ENCODE measurements at regions not wholly inside any gene's neighbourhood (a gene's known extent, or its start where the extent isn't known, plus 50 kb on each side); places are given as distances from the start of the nearest gene placed in this dataset.

DNA sequence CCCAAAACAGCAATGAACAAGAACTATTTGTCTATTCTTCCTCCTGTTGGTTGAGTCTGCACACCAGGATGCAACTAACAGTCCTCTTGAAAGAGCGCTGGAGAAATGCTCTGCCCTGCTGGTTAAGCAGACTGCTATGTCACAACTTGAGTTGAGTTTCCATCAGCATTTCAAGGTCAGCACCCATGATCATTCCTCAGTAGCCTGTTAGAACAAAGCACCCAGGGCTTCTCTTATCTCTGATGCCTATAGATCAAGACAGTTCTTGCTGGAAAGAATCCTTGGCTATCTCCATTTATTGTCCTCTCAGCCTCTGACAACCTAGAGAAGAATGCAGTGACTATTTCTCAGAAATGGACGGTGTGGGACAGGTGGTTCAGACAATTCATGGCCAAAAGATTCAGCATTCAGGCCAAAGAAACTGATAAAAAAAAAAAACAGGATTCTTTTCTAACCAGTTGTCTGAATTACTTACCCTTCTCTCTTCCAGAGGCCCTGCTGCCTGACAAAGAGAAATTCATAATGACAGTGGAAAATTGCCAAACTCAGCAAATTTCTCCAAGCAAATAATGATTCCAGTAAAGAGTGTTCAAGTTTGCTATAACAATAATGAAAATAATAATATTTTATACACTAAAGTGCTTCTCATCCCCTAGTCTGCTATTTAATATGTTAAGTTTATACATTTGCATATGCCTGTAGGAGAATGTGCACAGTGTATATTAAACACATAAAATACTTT lies 306.7 kb downstream of the EMP1 start:
- no peak for DNase-seq (ENCODE audit: low spot score)

DNA sequence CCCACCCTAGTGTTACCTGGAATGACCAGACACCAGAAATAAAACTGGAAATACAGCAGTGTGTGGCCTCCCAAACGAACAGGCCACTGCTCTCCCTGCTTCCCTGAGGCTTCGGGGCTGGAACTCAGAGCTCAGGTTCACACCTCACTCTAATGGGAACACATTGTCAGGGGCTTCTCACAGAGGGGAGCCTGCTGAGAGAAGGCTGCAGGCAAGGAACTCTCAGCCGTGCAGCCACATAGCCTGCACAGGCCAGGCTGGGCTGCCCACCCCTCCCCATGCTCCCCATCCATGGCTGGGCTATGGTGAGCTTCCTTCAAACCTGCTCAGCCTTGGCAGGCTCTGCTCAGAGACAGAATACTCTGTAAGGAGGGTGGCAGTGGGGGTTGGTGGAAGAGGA lies 302.5 kb downstream of the EMP1 start:
- no peak for DNase-seq (ENCODE audit: low spot score)

DNA sequence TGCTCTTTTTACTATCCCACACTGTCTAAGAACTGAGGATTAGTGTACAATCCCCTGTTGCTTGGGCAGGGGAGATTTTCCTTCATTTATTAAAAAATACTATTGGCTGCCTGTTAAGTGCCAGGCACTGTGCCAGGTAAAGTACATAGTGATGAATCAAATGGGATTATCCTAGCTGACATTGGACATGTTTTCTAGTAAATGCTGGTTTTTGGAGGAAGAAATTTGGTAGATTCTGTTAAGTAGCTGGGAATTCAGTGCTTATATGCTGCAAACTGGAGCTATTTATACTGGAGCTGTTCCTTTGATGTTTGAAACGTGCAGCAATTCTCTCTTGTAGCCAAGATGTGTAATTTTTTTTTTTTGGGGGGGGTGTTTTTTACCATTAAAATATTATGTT lies 299.6 kb downstream of the EMP1 start:
- DNase-seq (ENCODE audit: low spot score) = no peak

DNA sequence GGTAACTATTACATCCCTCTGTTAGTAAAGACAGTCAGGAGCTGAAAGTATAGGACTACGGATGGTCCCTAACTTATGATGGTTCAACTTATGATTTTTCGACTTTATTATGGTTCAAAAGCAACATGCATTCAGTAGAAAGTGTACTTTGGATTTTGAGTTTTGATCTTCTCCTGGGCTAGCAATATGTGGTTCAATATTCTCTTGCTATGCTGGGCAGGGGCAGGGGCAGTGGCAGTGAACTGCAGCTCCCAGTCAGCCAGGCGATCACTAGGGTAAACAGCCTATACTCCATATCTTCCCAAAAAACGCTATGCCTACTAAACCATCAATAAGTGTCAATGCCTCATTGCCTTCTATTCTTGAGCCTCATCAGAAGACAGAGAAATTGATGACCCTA lies 292.7 kb downstream of the EMP1 start:
- DNase-seq (ENCODE audit: low spot score) = no peak

DNA sequence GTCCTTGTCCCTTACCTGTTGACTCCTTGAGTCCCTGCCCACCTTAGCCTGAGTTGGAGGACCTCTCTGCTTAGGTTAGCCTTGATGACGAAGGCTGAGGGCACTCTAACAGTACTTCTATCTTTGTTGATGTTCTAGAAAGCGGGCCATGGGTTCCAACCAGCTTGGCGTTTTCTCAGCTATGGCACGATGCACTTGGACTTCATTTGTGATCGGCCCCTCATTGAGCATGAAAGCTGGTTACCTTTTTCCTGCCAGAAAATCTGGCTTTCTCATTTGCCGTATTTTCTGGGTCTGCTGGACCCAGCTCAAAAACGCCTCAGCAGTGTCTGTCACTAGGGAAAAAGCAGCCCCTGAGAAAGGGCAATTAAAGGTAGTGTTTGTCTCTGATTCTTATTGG lies 290.8 kb downstream of the EMP1 start:
- no peak for DNase-seq (ENCODE audit: low spot score)

DNA sequence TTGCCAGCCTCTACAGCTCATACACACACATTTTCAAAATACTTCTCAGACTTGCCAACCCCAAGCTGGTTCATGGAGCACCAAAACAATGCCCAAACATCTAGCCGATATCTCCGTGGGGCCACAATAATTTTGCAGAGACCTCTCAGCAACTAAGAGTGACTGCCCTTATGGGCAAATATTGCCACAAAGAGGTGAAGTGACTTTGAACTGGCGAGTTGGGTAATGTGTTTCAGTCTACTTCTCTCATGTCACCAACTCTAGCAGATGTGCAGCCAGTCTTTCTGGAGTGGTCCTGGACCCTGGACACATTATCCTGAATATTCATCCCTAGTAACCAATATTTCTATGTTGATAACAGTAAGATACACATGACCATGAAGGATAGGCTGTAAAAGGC lies 290.3 kb downstream of the EMP1 start:
- no peak for DNase-seq (ENCODE audit: low spot score)

DNA sequence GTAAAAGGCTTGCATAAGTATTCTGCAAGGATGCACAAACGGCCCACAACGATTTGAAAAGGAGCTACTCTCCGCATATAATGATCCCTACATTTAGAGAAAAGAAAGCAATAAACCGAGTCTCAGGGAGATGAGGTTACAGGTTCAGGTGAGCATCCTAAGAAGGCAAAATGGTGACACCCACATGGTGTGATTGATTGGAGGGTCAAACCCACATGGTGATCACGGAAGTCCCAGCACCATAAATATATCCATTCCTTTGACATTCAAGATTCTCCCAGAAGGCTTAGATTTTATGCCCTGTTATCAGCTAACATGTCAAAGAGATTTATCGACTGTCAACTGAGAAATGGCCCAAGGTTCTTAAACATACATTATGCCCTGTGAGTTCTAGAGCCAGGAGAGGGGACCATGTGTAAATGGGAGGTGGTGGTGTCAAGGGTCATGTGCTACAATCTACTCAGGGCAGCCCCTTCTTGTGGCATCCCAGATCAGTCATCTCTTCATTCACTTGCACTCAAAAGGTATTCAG lies 282.2 kb downstream of the EMP1 start:
- no peak for DNase-seq (ENCODE audit: low spot score)

DNA sequence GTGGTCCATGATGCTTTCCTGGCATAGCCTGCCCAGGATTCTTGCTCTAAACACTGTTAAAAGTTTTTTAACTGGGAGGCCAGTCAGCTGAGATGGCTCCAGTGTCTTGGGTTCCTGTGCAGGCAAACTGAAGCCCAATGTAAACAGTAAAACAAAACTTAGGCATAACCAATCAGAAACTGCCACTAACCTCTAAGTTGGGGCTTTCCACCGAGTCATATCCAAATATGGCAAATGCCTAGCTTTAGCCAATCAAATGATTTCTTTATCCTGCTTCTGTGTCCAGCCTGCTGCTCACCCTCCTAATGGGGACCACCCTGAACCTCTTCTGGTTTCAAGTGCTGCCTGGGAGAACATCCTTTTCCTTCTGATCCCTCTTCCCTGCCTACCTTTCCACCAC lies 277.9 kb downstream of the EMP1 start:
- DNase-seq (ENCODE audit: low spot score) = no peak

DNA sequence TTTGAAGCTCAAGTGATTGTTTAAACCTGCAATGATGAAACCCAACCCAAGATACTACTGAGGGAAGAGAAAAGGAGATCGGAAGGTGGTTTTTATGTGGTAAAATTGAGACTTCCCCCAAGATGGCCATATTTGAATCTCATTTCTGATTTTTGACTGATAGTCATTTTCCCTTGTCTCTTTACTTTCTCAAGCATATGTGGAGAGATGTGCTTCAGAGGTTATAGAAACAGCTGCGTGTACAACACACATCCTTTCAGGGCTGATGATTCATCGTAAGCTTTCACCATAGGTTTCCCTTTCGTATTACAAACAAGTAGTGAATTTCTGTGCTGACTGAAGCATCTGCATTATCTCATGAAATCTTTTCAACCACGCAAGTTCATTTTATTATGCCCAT lies 276.2 kb downstream of the EMP1 start:
- no peak for DNase-seq (ENCODE audit: low spot score)

DNA sequence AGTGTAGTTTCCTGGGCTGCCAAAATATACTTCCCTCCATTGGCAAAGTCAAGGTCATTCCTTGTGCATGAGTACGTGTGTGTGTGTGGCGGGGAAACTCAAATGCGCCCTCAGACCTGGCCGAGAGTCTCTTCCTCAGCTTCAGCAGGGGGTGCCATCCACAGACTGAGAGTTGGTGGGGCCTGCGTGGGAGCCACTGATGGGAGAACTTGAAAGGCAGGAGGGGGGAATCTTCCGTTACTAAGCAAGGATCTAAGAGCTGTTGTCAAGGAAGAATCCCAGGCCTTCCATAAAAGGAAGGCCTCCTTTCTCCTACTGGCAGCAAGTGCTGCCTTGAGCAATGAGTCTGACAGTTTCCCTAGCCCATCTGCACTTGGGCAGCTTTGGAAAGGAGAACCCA lies 274.9 kb downstream of the EMP1 start:
- no peak for DNase-seq (ENCODE audit: low spot score)

DNA sequence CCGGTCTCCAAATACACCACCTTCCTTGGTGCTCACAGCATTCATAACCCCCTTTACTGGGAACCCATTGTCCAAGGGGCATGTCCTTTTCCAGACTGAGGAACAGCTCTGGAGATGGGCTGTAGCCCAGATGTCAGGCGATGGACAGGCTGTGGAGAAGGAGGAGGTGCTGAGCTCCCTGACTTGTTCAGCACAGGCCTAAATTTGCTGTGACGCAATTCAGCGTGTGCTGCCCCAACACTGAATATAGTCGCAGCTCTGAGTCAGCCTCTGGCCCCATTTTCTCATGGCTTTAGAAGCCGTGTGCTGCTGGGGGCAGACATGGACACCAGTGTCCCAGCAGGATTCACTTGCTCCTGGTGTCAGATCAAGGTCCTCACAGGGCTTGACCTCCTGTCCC lies 269.1 kb downstream of the EMP1 start:
- DNase-seq (ENCODE audit: low spot score) = no peak

DNA sequence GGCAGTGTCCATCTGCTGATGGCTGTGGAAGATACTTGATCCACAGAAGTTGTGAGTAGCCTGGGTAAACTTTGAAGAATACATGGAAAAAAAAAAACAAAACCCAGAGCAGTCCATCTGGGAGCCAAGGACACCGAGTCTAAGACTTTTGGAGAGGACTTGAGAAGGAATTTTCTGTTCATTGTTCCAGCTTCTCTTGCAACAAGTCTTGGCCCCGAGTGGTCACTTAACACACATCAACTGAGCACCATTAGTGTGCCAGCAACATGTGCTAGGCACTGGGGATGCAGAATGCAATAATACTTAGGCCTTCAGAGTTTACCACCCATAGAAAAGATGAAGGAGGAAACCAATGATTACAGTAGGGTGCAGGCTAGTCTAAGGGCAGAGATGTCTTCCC lies 266.7 kb downstream of the EMP1 start:
- DNase-seq (ENCODE audit: low spot score) = no peak

DNA sequence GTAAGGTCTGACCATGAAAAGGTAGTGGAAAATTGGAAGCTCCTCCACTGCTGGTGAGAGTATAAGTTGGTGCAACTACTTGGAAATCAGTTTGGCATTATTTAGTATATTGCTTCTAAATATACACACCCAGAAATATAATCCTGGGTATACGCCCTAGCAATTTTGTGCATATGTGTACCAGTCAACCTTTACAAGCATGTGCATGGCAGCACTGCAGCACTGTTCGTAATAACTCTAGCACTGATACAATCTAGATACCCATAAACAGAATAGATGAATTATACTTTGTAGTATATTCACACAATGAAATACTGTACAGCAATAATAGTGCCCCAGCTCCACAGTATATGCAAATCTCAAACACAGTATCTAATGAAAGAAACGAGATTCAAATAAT lies 265.9 kb downstream of the EMP1 start:
- DNase-seq (ENCODE audit: low spot score) = no peak

DNA sequence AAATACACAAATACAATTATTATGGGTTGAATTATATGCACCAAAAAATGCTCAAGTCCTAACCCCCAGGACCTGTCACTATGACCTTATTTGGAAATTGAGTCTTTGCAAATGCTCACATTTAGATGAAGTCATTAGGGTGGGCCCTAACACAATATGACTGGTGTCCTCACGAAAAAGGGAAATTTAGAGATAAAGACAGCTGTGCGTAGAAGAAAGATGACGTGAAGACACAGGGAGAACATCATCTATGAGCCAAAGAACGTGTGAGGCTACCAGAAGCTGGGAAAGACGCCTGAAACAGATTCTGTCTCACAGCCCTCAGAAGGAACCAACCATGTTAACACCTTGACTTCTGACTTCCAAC lies 259.2 kb downstream of the EMP1 start:
- no peak for DNase-seq (ENCODE audit: low spot score)

DNA sequence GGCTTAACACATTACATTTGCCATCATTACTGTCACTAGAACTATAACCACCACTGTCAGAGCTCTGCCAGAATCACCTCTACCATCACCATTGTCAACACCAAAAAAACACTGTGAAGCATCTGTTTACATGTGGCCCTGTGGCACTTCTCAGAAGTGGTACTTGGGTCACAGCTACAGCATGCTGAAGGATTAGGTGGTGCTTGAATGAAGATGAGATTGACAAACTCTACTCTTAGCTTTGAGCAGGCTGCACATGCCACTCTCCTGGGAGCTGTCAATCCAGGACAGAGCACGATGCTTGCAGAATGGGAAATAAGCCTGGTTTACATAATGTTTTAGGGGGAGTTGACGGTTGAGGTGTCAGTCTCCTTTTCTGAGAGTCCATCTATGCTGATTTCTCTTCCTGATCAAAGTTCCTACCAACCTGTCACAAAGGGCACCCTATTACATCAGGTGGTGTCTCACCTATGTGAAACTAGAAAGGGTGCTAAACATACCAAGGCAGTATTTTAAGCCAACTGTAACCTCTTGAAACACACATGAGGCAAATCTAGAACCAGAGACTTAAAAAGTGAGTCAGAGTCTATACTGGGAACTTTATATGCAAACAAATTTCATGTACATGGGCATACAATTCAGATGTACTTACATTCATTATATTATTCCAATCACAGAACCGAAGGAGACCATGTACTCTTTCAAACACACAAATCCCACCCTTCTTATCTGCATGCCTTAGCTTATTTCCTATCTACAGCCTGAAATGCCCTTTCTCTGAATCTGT lies 258.7 kb downstream of the EMP1 start:
- no peak for DNase-seq (ENCODE audit: low spot score)

DNA sequence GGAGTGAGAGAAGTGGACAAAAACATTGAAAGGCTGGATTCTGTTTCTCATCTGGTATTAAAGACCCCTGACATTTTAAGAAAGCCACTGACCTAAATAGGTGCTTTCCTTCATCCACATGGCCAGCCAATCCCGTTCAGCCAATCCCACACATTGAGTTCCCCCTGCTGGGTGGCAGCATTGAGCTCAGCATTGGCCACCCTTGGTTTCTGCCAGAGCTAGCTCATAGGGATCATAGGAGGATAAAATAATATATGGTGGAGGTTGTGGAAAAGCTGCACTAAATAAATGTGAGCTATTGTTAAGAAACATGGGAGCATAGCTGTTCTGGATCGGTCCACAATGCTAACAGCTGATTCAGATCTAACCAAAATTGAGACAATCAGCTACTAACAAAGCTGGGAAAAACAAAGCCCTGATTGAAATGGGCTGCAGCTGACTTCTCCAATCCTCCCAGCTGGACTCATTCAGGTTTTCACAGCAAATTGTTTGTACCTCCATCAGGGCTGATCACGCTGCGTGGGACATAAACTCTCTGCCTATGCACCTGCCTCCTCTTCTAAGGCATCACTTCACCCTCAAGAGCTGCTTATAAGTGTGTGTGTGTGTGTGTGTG lies 256.5 kb downstream of the EMP1 start:
- DNase-seq (ENCODE audit: low spot score) = no peak

DNA sequence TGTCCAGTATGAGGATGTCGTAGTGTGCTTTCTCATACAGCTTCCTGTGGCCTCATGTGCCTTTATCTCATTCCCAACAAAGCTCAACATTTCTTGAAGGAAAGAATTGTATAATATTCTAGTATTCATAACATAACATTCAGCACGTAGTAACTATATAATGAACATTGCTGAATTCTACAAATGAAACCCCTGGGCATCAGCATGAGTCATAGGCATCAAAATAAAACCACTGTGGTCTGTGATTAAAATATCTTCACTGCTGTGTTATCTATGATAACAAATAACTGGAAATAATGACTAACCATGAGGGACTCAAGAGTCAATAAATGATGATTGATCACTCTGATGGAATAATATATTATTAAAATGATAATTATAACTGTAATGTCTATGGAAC lies 255.2 kb downstream of the EMP1 start:
- DNase-seq (ENCODE audit: low spot score) = no peak

DNA sequence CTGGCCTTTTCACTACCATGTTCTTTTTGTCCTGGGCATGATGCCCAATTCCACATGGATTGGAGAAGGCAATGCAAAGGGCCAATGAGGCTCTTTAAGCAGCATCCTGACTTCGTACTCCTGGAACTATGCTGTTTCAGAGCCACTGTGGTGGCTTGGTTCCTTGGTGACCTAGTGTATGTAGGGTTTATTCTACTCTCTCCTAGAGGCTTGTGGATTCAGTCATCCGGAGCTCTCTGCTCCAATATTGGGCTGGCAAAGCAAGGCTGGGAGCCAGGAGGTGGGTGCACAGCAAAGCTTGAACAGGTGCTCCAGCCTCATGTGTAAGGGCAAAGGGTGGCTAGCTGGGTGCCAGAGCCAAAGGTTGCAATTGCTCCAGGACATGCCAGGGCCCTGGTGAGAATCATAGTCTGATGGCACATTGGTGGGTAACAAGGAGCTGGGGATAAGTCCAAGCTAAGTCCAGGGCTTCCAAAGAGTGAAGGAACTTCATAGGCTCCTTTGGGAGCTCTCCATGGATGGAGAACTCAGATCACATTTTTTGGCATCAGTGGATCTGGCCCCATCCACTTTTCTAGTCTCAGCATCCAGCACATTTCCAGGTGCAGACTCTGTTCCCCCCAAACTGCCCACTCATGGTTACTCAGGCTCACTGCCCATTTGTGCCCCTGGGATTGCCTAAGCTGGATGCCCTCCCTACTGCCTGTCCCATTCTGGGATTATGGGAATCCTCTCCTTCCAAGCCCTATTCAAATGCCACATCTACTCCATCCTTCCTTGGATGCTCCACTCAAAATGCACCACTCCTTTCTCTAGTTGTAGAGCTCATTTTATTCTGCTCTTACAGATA lies 253.9 kb downstream of the EMP1 start:
- DNase-seq (ENCODE audit: low spot score) = no peak

DNA sequence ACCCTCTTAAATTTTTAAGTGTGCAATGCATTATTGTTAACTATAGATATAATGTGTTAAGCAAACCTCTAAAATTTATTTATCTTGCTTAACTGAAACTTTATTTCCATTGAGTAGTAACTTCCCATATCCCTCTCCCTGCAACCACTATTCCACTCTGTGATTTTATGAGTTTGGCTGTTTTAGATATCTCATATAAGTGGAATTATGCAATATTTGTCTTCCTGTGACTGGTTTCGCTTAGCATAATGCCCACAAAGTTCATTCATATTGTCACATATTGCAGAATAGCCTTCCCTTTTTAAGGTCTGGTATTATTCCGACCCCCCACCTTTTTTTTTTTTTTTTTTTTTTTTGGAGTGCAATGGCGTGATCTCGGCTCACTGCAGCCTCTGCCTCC lies 247.6 kb downstream of the EMP1 start:
- DNase-seq (ENCODE audit: low spot score) = no peak

DNA sequence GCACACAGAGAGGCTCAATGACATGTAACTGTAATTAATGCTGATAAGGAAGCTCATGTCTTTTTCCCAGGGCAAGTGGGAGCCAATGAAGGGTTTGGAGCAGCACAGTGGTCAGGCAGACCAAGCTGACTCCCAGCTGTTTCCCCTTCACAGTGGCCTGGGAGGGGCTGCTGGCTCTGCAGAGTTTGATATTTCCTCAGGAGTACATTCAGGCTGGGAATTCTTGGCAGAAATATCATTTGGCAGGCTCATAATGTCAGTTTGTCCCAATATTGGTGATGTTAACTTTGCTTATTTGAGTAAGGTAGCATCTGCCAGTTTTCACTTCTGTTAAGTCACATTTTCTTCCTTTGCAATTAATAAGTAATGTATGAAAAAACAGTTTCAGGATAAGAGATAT lies 247.0 kb downstream of the EMP1 start:
- no peak for DNase-seq (ENCODE audit: low spot score)

DNA sequence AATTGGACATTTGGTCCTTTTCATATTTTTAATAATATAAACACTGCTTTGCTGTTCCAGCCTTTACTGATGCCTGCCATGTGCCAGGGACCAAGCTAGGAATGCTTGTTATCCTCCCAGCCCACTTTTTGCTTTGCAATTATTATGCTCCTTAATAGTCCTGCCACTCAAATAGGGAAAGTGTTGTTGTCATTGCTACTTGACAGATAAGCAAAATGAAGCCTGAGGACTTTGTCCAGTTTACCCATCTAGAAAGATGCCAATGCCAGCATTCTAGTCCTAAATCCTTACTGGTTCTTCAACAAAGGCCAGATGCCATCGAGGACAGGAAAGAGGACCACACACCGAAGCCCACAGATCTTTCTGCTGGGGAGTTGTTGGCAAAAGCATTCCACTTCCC lies 246.5 kb downstream of the EMP1 start:
- DNase-seq (ENCODE audit: low spot score) = no peak

DNA sequence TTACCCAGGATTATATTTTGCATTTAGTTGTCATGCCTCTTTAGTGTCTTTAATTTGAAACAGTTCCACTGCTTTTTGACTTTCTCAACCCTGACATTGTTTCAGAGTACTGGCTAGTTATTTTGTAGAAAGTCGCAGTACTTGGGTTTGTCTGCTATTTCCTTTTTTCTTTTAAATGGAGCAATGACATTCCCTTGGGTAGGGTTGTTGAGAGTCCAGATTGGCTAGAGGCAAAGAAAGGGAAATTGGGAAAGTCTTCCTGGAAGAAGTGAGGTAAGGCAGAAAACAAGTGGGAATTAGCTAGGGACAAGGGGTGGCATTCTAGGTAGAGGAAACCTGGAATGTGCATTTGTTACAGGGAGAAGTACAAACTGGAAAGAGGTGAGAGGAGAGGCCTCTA lies 245.9 kb downstream of the EMP1 start:
- no peak for DNase-seq (ENCODE audit: low spot score)
